GM18867 (cell line): ENCODE measurements at regions not wholly inside any gene's neighbourhood (a gene's known extent, or its start where the extent isn't known, plus 50 kb on each side); places are given as distances from the start of the nearest gene placed in this dataset.
A peak's percentile ranks its signal among the peaks of the same experiment; 100 is the strongest.

Experiments used
- ATAC-seq: cut with Tn5 transposase; IDR thresholded peaks from one replicate; pipeline ENCODE4 v1.9.1; 2021; ENCODE audit warnings: mild to moderate bottlenecking, moderate library complexity; ENCODE audit not compliant: unreplicated experiment

- ATAC-seq: no peak
Observed at GRCh38 chr10:4051011-4051640, 266.1 kb upstream of the KLF6 start.

GRCh38 chr10:4050061-4050460 is 265.1 kb upstream of the KLF6 start:
- ATAC-seq: no peak

GRCh38 chr10:4049348-4049747 is 264.3 kb upstream of the KLF6 start:
- ATAC-seq: no peak

GRCh38 chr10:4048236-4048864 is 263.3 kb upstream of the KLF6 start:
- ATAC-seq: no peak

GRCh38 chr10:4046712-4047354 is 261.8 kb upstream of the KLF6 start:
- ATAC-seq: no peak

- ATAC-seq: peak; percentile 76
Observed at GRCh38 chr10:4046030-4046429, 261.0 kb upstream of the KLF6 start.

- ATAC-seq: no peak
Observed at GRCh38 chr10:4043897-4044665, 259.1 kb upstream of the KLF6 start.

- ATAC-seq: no peak
Observed at GRCh38 chr10:4041635-4042034, 256.6 kb upstream of the KLF6 start.

GRCh38 chr10:4038000-4038399 is 253.0 kb upstream of the KLF6 start:
- no peak for ATAC-seq

- no peak for ATAC-seq
Observed at GRCh38 chr10:4035599-4035945, 250.6 kb upstream of the KLF6 start.

- no peak for ATAC-seq
Observed at GRCh38 chr10:4034907-4035598, 250.0 kb upstream of the KLF6 start.

- ATAC-seq: peak; percentile 94
Observed at GRCh38 chr10:4033341-4033896, 248.4 kb upstream of the KLF6 start.

GRCh38 chr10:4029866-4030265 is 244.9 kb upstream of the KLF6 start:
- ATAC-seq: no peak

GRCh38 chr10:4028854-4029583 is 244.0 kb upstream of the KLF6 start:
- ATAC-seq: no peak

GRCh38 chr10:4028027-4028471 is 243.0 kb upstream of the KLF6 start:
- no peak for ATAC-seq

GRCh38 chr10:4025339-4025738 is 240.3 kb upstream of the KLF6 start:
- ATAC-seq: no peak

- ATAC-seq: no peak
Observed at GRCh38 chr10:4024516-4025245, 239.7 kb upstream of the KLF6 start.

GRCh38 chr10:4024027-4024426 is 239.0 kb upstream of the KLF6 start:
- no peak for ATAC-seq

GRCh38 chr10:4022473-4022872 is 237.5 kb upstream of the KLF6 start:
- no peak for ATAC-seq
